ENCODE measurements at regions not wholly inside any gene's neighbourhood (a gene's known extent, or its start where the extent isn't known, plus 50 kb on each side); places are given as distances from the start of the nearest gene placed in this dataset.

- H3K9me3 Mint-ChIP-seq = no peaks in the 10 kb centered on the region
- H3K27ac Mint-ChIP-seq = peak overlapping the region; percentile 83
- H3K27me3 Mint-ChIP-seq (ENCODE audit: low read depth) = no peaks in the 10 kb centered on the region; the same call in 1 of the 2 replicates
- CTCF ChIA-PET = interaction anchor here (1.0 kb wide), 1 partner anchor 80 kb away, joined by 3 read pairs; the partner anchor contains the start of gene FREM2
- H3K4me3 Mint-ChIP-seq = no peak overlapping the region
- H3K36me3 Mint-ChIP-seq = no peaks in the 10 kb centered on the region
- ATAC-seq (peak; percentile 69), DNase-seq (ENCODE audit: low spot score) (no peak)
- POLR2A ChIA-PET = no interaction called here
- no peak for TF ChIP-seq FOXJ3 (CRISPR knock-in tag; IDR thresholded peaks at IDR 0.05; ENCODE audit: borderline replicate concordance)
- TF ChIP-seq RELA (CRISPR knock-in tag; IDR thresholded peaks at IDR 0.05; ENCODE audit: borderline replicate concordance) = no peak
- TF ChIP-seq ZNF263 (CRISPR knock-in tag; IDR thresholded peaks at IDR 0.05; ENCODE audit: low read depth) = no peak
- no peak for TF ChIP-seq PRDM15 (CRISPR knock-in tag; IDR thresholded peaks at IDR 0.05)
- no peak for TF ChIP-seq SMAD4 (CRISPR knock-in tag; IDR thresholded peaks at IDR 0.05)
- no peak for TF ChIP-seq CBFB (CRISPR knock-in tag; IDR thresholded peaks at IDR 0.05; ENCODE audit: low read depth)
- TF ChIP-seq ZNF512 (CRISPR knock-in tag; IDR thresholded peaks at IDR 0.05; ENCODE audit: borderline replicate concordance) = no peak
- TF ChIP-seq STAT6 (CRISPR knock-in tag; conservative IDR thresholded peaks at IDR 0.05; ENCODE audit: low read depth) = no peak
- TF ChIP-seq ZNF425 (CRISPR knock-in tag; conservative IDR thresholded peaks at IDR 0.05) = no peak
- TF ChIP-seq ARID4B (CRISPR knock-in tag; IDR thresholded peaks at IDR 0.05; ENCODE audit: borderline replicate concordance) = no peak
- peaks cover 24% of the 10 kb centered on the region for H3K4me1 Mint-ChIP-seq
Measured at GRCh38 chr13:38606699-38607535, 80.0 kb upstream of the FREM2 start.
